Natural killer cell (primary cell): ENCODE measurements at regions not wholly inside any gene's neighbourhood (a gene's known extent, or its start where the extent isn't known, plus 50 kb on each side); places are given as distances from the start of the nearest gene placed in this dataset.

ENCODE experiments used
- ATAC-seq, 3 donors: fragments of 150-1000 bp in 2 of 3; fragments of 200-7000 bp in 1 of 3; cut with Tn5 transposase; 1 replicate in 1 of 3; 2 replicates in 2 of 3; pipeline ENCODE4 v1.10.0; 2021; ENCODE audit warnings: mild to moderate bottlenecking in 2 of 3, moderate library complexity in 2 of 3
- DNase-seq, 2 donors: peaks; one replicate each; pipeline versions ENCODE4 v3.0.0 to v3.0.0-alpha.2; 2013 to 2021; ENCODE audit warnings: mixed read lengths in 1 of 2
- H3K27ac ChIP-seq: one replicate; pipeline ENCODE4 v1.5.1; 2013; ENCODE audit warnings: mild to moderate bottlenecking, low read length
- H3K27me3 ChIP-seq: one replicate; pipeline ENCODE4 v1.6.1; 2013; ENCODE audit warnings: low read length; ENCODE audit not compliant: control insufficient read depth, insufficient read depth
- H3K36me3 ChIP-seq: one replicate; pipeline ENCODE4 v1.6.1; 2013; ENCODE audit warnings: low read length; ENCODE audit not compliant: control insufficient read depth, insufficient read depth
- H3K4me1 ChIP-seq: one replicate; pipeline ENCODE4 v1.6.1; 2013; ENCODE audit warnings: low read length; ENCODE audit not compliant: control insufficient read depth, insufficient read depth
- H3K4me3 ChIP-seq: one replicate; pipeline ENCODE4 v1.5.1; 2013; ENCODE audit warnings: low read length
- H3K9me3 ChIP-seq: one replicate; pipeline ENCODE4 v1.6.1; 2013; ENCODE audit warnings: low read length; ENCODE audit not compliant: control insufficient read depth, insufficient read depth
- H3K27ac Mint-ChIP-seq, 2 donors: one replicate each; pipeline ENCODE4 v1.8.0; 2022; ENCODE audit warnings: mild to moderate bottlenecking in 2 of 2, mixed read lengths in 2 of 2, moderate library complexity in 1 of 2
- H3K27me3 Mint-ChIP-seq, 2 donors: one replicate each; pipeline ENCODE4 v1.8.0; 2022; ENCODE audit warnings: low read depth in 2 of 2, mixed read lengths in 2 of 2
- H3K36me3 Mint-ChIP-seq: one replicate; pipeline ENCODE4 v1.8.0; 2022; ENCODE audit warnings: mixed read lengths
- H3K4me1 Mint-ChIP-seq, 2 donors: one replicate each; pipeline ENCODE4 v1.8.0; 2022; ENCODE audit warnings: mixed read lengths in 2 of 2
- H3K4me3 Mint-ChIP-seq: one replicate; pipeline ENCODE4 v1.8.0; 2022; ENCODE audit warnings: mild to moderate bottlenecking, moderate library complexity, mixed read lengths
- H3K9me3 Mint-ChIP-seq, 2 donors: one replicate each; pipeline ENCODE4 v1.8.0; 2022; ENCODE audit warnings: mixed read lengths in 2 of 2
- CTCF ChIP-seq: fragments of 200-600 bp; IDR thresholded peaks from one replicate; pipeline ENCODE4 v1.8.0; 2022; ENCODE audit warnings: antibody characterized with exemption
- WGBS: methylation state at CpG from one replicate; pipeline ENCODE4 v1.1.7; 2013; ENCODE audit warnings: missing lambda C conversion rate; ENCODE audit not compliant: insufficient coverage; 5-methylcytosine and 5-hydroxymethylcytosine counted together
- intact Hi-C: fragments of 100-400 bp; cut with micrococcal nuclease; formaldehyde crosslinking; loops from one replicate; pipeline ENCODE4 v1.14.2; 2022

- H3K27me3 ChIP-seq: no peaks in the 10 kb centered on the region
- Mint-ChIP-seq H3K27ac (no peak overlapping the region), H3K27me3 (no peaks in the 10 kb centered on the region), H3K4me3 (no peak overlapping the region), H3K4me1 (no peaks in the 10 kb centered on the region), H3K9me3 (peaks cover 5 to 6% of the 10 kb centered on the region in 2 donors), H3K36me3 (no peaks in the 10 kb centered on the region)
- no peaks in the 10 kb centered on the region for H3K4me1 ChIP-seq
- no peaks in the 10 kb centered on the region for H3K9me3 ChIP-seq
- no peaks in the 10 kb centered on the region for H3K36me3 ChIP-seq
- no peak overlapping the region for H3K4me3 ChIP-seq
- ATAC-seq: no peak
- no CpG with 5 or more reads among the region's 1 CpG for WGBS
- H3K27ac ChIP-seq: no peak overlapping the region
- intact Hi-C loops: no loop called here
- DNase-seq: no peak
- TF ChIP-seq CTCF: no peak
Measured at GRCh38 chr3:117136003-117136402, 426.4 kb downstream of the TUSC7 start.

- no peak overlapping the region for H3K27ac Mint-ChIP-seq
- no peaks in the 10 kb centered on the region for H3K4me1 Mint-ChIP-seq
- peaks cover 5 to 7% of the 10 kb centered on the region in 2 donors for H3K9me3 Mint-ChIP-seq
- H3K4me3 Mint-ChIP-seq: no peak overlapping the region
- Histone ChIP-seq H3K4me1 (no peaks in the 10 kb centered on the region), H3K4me3 (no peak overlapping the region), H3K36me3 (no peaks in the 10 kb centered on the region), H3K27ac (no peak overlapping the region), H3K9me3 (no peaks in the 10 kb centered on the region), H3K27me3 (no peaks in the 10 kb centered on the region)
- WGBS: 89% methylated on average over 1 of the region's 1 CpG
- DNase-seq (no peak), ATAC-seq (no peak)
- no peaks in the 10 kb centered on the region for H3K36me3 Mint-ChIP-seq
- TF ChIP-seq CTCF: no peak
- intact Hi-C loops: no loop called here
- no peaks in the 10 kb centered on the region for H3K27me3 Mint-ChIP-seq
Measured at GRCh38 chr3:117137065-117137464, 427.5 kb downstream of the TUSC7 start.

- TF ChIP-seq CTCF: no peak
- Mint-ChIP-seq H3K27ac (no peak overlapping the region), H3K27me3 (no peaks in the 10 kb centered on the region), H3K4me1 (no peaks in the 10 kb centered on the region), H3K9me3 (peaks cover 9 to 15% of the 10 kb centered on the region in 2 donors), H3K4me3 (no peak overlapping the region), H3K36me3 (no peaks in the 10 kb centered on the region)
- intact Hi-C loops: no loop called here
- 86% methylated on average over 2 of the region's 2 CpGs for WGBS
- no peaks in the 10 kb centered on the region for H3K36me3 ChIP-seq
- H3K27ac ChIP-seq: no peak overlapping the region
- no peaks in the 10 kb centered on the region for H3K9me3 ChIP-seq
- no peak overlapping the region for H3K4me3 ChIP-seq
- H3K4me1 ChIP-seq: no peaks in the 10 kb centered on the region
- H3K27me3 ChIP-seq: no peaks in the 10 kb centered on the region
- DNase-seq (no peak), ATAC-seq (no peak)
Measured at GRCh38 chr3:117139681-117140080, 430.1 kb downstream of the TUSC7 start.

GRCh38 chr3:117141812-117142211 is 432.2 kb downstream of the TUSC7 start:
- no peak for DNase-seq
- H3K27ac Mint-ChIP-seq: no peak overlapping the region
- Histone ChIP-seq H3K36me3 (no peaks in the 10 kb centered on the region), H3K27ac (no peak overlapping the region), H3K4me3 (no peak overlapping the region), H3K27me3 (no peaks in the 10 kb centered on the region), H3K4me1 (no peaks in the 10 kb centered on the region), H3K9me3 (no peaks in the 10 kb centered on the region)
- H3K4me3 Mint-ChIP-seq: no peak overlapping the region
- H3K27me3 Mint-ChIP-seq: no peaks in the 10 kb centered on the region
- no peak for TF ChIP-seq CTCF
- no peak for ATAC-seq
- no peaks in the 10 kb centered on the region for H3K4me1 Mint-ChIP-seq
- H3K36me3 Mint-ChIP-seq: no peaks in the 10 kb centered on the region
- intact Hi-C loops: no loop called here
- peaks cover 9 to 13% of the 10 kb centered on the region in 2 donors for H3K9me3 Mint-ChIP-seq
